Endothelial cell of umbilical vein (primary cell): ENCODE measurements at regions not wholly inside any gene's neighbourhood (a gene's known extent, or its start where the extent isn't known, plus 50 kb on each side); places are given as distances from the start of the nearest gene placed in this dataset.

Source experiments
- BruUV-seq: library from RNA; stranded (reverse); fragments of 400-500 nt; replicated peaks from 2 replicates; lab custom pipeline; 2021; lab: Mats Ljungman, UMichigan
- CTCF ChIA-PET: fragments of 300-600, 350-600 bp; sonication (Branson Sonifier 250); formaldehyde crosslinking; loops from one replicate; lab custom pipeline; 2021; ENCODE audit warnings: antibody characterized with exemption, inconsistent platforms; lab: Charles Lee
- POLR2A ChIA-PET: fragments of 300-600, 350-600 bp; sonication (Branson Sonifier 250); formaldehyde crosslinking; loops from one replicate; lab custom pipeline; 2021; ENCODE audit warnings: antibody characterized with exemption, inconsistent platforms; lab: Charles Lee
- DNase-seq: peaks from one replicate; pipeline ENCODE4 v3.0.0-alpha.2; 2011; ENCODE audit warnings: low read depth, low spot score
- FAIRE-seq: peaks from 2 replicates; lab custom pipeline; 2011; peaks lifted over from hg19 to GRCh38; lab: Jason Lieb, UNC
- H2AFZ ChIP-seq: 2 replicates; pipeline ENCODE4 v1.6.0; 2012; ENCODE audit warnings: low read depth, low read length, control low read depth, inconsistent platforms
- H3K27ac ChIP-seq: 2 replicates; pipeline ENCODE4 v1.5.1; 2011; ENCODE audit warnings: low read depth, mild to moderate bottlenecking, control low read depth, low read length, moderate library complexity; ENCODE audit not compliant: insufficient read depth
- H3K27me3 ChIP-seq, 2 experiments: 2 replicates each; pipeline versions ENCODE4 v1.6.0 to v1.6.1; 2011; ENCODE audit warnings: low read length in 2 of 2, mixed read lengths in 1 of 2; ENCODE audit not compliant: control insufficient read depth in 2 of 2, insufficient read depth in 2 of 2
- H3K36me3 ChIP-seq, 2 experiments: 2 replicates in 1 of 2; 3 replicates in 1 of 2; pipeline ENCODE4 v1.5.1; 2011; ENCODE audit warnings: low read length in 2 of 2, mild to moderate bottlenecking in 1 of 2, moderate library complexity in 1 of 2; ENCODE audit not compliant: control insufficient read depth in 2 of 2, insufficient read depth in 2 of 2; ENCODE audit errors: extremely low read depth in 1 of 2
- H3K4me1 ChIP-seq: 3 replicates; pipeline ENCODE4 v1.5.1; 2011; ENCODE audit warnings: mild to moderate bottlenecking, low read length; ENCODE audit not compliant: control insufficient read depth, insufficient read depth; ENCODE audit errors: extremely low read depth
- H3K4me2 ChIP-seq: 2 replicates; pipeline ENCODE4 v1.6.1; 2011; ENCODE audit warnings: low read length, control low read depth, mixed read lengths; ENCODE audit not compliant: insufficient read depth
- H3K4me3 ChIP-seq, 3 experiments: fragments of 200-600 bp in 1 of 3; sonication (generic), shearing (Covaris generic) in 1 of 3; replicated peaks in 1 of 3; 2 replicates each; pipeline ENCODE4 v1.5.1; 2011 to 2016; ENCODE audit warnings: control low read depth in 3 of 3, low read length in 3 of 3, mild to moderate bottlenecking in 2 of 3, inconsistent platforms in 1 of 3, low read depth in 1 of 3, moderate library complexity in 1 of 3; ENCODE audit not compliant: insufficient read depth in 1 of 3
- H3K79me2 ChIP-seq: 2 replicates; pipeline ENCODE4 v1.6.0; 2012; ENCODE audit warnings: low read length, inconsistent platforms; ENCODE audit not compliant: control insufficient read depth, insufficient read depth
- H3K9ac ChIP-seq: replicated peaks from 2 replicates; pipeline ENCODE3; 2011; ENCODE audit warnings: low read length, control low read depth; ENCODE audit not compliant: insufficient read depth; ENCODE audit errors: extremely low read depth
- H3K9me1 ChIP-seq: replicated peaks from 3 replicates; pipeline ENCODE4 v1.6.0; 2011; ENCODE audit warnings: mild to moderate bottlenecking, low read length; ENCODE audit not compliant: control insufficient read depth, insufficient read depth; ENCODE audit errors: extremely low read depth
- H3K9me3 ChIP-seq: replicated peaks from 2 replicates; pipeline ENCODE4 v1.5.1; 2012; ENCODE audit warnings: low read length, inconsistent platforms; ENCODE audit not compliant: control insufficient read depth, insufficient read depth
- H4K20me1 ChIP-seq: replicated peaks from 2 replicates; pipeline ENCODE3; 2011; ENCODE audit warnings: mild to moderate bottlenecking, low read length; ENCODE audit not compliant: control insufficient read depth, insufficient read depth; ENCODE audit errors: extremely low read depth
- EZH2 ChIP-seq: IDR thresholded peaks from 2 replicates; pipeline ENCODE4 v1.6.1; 2012; ENCODE audit warnings: borderline replicate concordance, low read depth, mild to moderate bottlenecking, moderate library complexity, low read length, inconsistent platforms; ENCODE audit not compliant: severe bottlenecking
- FOS ChIP-seq: IDR thresholded peaks from 2 replicates; pipeline ENCODE4 v1.6.1; 2011; ENCODE audit warnings: mild to moderate bottlenecking, low read length, moderate library complexity, borderline replicate concordance; ENCODE audit not compliant: insufficient read depth
- GATA2 ChIP-seq: IDR thresholded peaks from 2 replicates; pipeline ENCODE4 v1.7.0; 2011; ENCODE audit warnings: low read depth, mild to moderate bottlenecking, moderate library complexity, mixed read lengths, low read length; ENCODE audit not compliant: insufficient read length, insufficient read depth
- JUN ChIP-seq: IDR thresholded peaks from 2 replicates; pipeline ENCODE4 v1.6.1; 2011; ENCODE audit warnings: borderline replicate concordance, low read depth; ENCODE audit not compliant: insufficient read length, insufficient read depth
- MAX ChIP-seq: IDR thresholded peaks from 2 replicates; pipeline ENCODE4 v1.6.1; 2011; ENCODE audit not compliant: insufficient read depth, insufficient read length
- MYC ChIP-seq: IDR thresholded peaks from one replicate; pipeline ENCODE4 v1.6.1; 2011; ENCODE audit warnings: mild to moderate bottlenecking, low read depth, low read length
- POLR2A ChIP-seq: IDR thresholded peaks from 2 replicates; pipeline ENCODE4 v1.6.1; 2012; ENCODE audit warnings: low read depth, mild to moderate bottlenecking, control low read depth, low read length
- POLR2AphosphoS5 ChIP-seq: IDR thresholded peaks from 2 replicates; pipeline ENCODE4 v1.6.1; 2012; ENCODE audit warnings: low read depth, mild to moderate bottlenecking, control low read depth, low read length, moderate library complexity; ENCODE audit not compliant: insufficient read depth
- dilution Hi-C: fragments of 300-500 bp; cut with MboI; formaldehyde crosslinking; loops from one replicate; pipeline ENCODE4 v1.15.0; 2019; ENCODE audit warnings: low sequenced_read_pairs; ENCODE audit not compliant: extremely low pct_ligation_motif_present
- intact Hi-C: fragments of 100-400 bp; cut with micrococcal nuclease; formaldehyde crosslinking; loops from one replicate; pipeline ENCODE4 v1.10.0; 2022
- TF ChIP-seq, protein P1 (sequence below), 2 donors: IDR thresholded peaks; 1 replicate in 1 of 2; 2 replicates in 1 of 2; pipeline ENCODE4 v1.5.1; 2011; ENCODE audit warnings: low read length in 2 of 2, mild to moderate bottlenecking in 2 of 2, moderate library complexity in 2 of 2, control low read depth in 1 of 2, inconsistent platforms in 1 of 2, low read depth in 1 of 2; ENCODE audit not compliant: insufficient read depth in 1 of 2; ENCODE audit errors: extremely low read depth in 1 of 2

DNA sequence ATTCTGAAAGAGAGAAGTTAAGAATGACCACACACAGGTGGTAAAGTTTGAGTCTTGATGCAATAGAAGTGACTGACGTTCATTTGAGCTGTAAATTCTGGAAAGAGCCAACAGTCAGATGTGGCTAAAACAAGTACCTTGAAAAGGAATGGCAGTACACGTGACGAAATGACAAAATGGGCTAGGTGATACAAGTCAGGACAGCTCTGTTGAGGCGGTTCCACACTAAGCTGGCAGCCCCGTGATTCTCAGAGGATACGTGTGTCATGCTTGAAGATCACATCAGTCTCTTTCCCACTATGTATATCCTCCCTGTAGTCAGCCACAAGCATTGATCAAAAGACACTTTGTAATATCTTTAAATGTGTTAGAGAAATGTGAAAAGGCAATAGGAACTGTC lies 881.3 kb upstream of the ADGRL2 start:
- POLR2A ChIA-PET: no interaction called here
- intact Hi-C loops (no loop called here), dilution Hi-C loops (no loop called here)
- TF ChIP-seq EZH2: no peak
- TF ChIP-seq MAX: no peak
- TF ChIP-seq, protein P1, sequence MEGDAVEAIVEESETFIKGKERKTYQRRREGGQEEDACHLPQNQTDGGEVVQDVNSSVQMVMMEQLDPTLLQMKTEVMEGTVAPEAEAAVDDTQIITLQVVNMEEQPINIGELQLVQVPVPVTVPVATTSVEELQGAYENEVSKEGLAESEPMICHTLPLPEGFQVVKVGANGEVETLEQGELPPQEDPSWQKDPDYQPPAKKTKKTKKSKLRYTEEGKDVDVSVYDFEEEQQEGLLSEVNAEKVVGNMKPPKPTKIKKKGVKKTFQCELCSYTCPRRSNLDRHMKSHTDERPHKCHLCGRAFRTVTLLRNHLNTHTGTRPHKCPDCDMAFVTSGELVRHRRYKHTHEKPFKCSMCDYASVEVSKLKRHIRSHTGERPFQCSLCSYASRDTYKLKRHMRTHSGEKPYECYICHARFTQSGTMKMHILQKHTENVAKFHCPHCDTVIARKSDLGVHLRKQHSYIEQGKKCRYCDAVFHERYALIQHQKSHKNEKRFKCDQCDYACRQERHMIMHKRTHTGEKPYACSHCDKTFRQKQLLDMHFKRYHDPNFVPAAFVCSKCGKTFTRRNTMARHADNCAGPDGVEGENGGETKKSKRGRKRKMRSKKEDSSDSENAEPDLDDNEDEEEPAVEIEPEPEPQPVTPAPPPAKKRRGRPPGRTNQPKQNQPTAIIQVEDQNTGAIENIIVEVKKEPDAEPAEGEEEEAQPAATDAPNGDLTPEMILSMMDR (IDR thresholded peaks at IDR 0.05; ENCODE audit: extremely low read depth in 1 of 2, insufficient read depth in 1 of 2, low read depth in 1 of 2, low read length in 2 of 2): no peak
- no peak for TF ChIP-seq MYC
- TF ChIP-seq POLR2AphosphoS5: no peak
- TF ChIP-seq FOS: no peak
- TF ChIP-seq POLR2A: no peak
- TF ChIP-seq JUN: no peak
- TF ChIP-seq GATA2: no peak
- Histone ChIP-seq H3K27me3 (no peaks in the 10 kb centered on the region), H3K9me1 (no peaks in the 10 kb centered on the region), H3K4me2 (no peak overlapping the region), H3K9me3 (no peaks in the 10 kb centered on the region), H3K27ac (no peak overlapping the region), H4K20me1 (no peaks in the 10 kb centered on the region), H2AFZ (no peak overlapping the region), H3K79me2 (no peaks in the 10 kb centered on the region), H3K36me3 (no peaks in the 10 kb centered on the region), H3K4me3 (no peak overlapping the region), H3K4me1 (no peaks in the 10 kb centered on the region), H3K9ac (no peak overlapping the region)
- DNase-seq (no peak), FAIRE-seq (no peak)
- CTCF ChIA-PET: no interaction called here
- BruUV-seq: no TSS peak
